NCI-H2171 treated with DMSO at 0.1 percent for 48 hours (cell line): ENCODE measurements at regions not wholly inside any gene's neighbourhood (a gene's known extent, or its start where the extent isn't known, plus 50 kb on each side); places are given as distances from the start of the nearest gene placed in this dataset.

ENCODE experiments used
- DNase-seq: peaks from one replicate; lab custom pipeline; 2025; lab: John Stamatoyannopoulos, UW

DNA sequence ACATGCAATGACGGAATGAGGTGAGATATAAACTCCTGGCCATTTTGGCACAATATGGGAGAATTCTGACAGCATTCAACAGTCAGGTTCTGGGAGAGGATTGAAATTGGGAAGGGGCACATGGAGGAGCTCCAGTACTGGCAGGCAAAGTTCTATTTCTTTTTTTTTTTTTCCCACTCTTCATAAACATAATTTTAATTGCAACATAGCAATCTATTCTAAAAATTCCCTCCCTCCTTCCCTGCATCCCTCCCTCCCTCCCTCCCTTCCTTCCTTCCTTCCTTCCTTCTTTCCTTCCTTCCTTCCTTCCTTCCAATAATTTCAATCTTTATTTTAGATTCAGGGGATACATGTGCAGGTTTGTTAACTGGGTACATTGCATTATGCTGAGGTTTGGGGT is 93.2 kb downstream of the PTCSC3 start:
- no peak for DNase-seq

DNA sequence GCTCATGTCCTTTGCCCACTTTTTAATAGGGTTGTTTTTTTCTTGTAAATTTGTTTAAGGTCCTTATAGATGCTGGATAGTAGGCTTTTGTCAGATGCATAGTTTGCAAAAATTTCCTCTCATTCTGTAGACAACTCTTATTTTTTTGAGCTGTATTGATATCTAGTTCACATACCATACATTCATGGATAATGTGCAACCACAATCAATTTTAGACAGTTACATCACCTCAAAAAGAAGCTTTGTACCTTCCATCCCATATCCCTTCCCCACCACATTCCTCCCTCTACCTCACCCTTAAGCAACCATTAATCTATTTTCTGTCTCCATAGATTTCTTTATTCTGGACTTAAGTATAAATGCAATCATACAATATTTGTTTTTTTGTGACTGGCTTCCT is 98.4 kb downstream of the PTCSC3 start:
- DNase-seq, result no peak

DNA sequence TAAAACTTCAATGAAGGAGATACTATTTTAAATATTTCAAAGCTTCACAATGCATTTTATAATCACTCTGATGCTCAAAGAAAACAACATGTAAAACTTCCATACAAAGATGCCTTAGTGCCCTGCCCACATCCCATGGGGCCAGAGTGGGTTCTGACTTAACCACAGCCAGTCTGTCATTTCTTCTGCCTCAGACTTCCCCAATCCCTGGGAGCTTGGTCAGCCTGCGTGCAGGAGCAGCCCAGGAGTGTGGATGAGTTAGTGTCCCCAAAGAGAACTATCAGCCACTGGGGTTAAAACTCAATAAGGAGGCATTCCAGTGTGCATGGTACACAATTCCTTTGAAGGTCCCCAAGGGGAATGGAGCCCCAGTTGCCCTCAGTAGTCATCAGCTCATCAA is 100.3 kb downstream of the PTCSC3 start:
- DNase-seq, result no peak

DNA sequence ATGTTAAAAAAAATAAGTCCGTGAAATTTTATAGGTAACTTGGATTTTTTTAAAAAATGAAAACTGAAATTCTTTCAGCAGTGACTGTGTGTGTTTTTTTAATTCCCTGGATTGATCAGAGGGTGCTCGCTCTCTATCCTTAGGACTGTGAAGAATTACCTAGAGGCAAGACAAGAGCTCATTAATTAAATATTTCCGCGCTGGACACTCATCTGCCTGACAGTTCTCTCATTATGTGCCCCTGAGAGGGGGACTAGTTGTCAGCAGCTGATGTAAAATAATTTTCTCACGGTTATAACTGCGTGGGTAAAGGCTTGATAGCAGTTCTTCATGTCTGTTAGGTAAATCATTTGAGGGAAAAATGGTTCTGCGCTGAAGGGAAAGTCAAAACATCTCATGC is 101.3 kb downstream of the PTCSC3 start:
- DNase-seq, result no peak

DNA sequence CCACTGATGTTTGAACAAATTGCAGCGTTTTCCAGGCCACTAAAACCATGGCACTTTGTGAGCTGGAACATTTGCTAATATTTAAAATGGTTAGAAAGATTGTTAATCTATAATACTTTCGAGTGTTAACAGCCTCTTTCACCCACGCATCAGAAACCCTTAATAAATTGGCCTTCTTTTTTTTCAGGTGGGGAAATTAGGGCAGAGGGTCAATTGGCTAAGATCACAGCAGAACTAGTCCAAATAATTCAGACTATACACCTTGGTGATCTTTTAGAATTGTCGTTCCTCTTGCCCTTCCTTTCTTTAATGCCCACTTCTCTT is 105.8 kb downstream of the PTCSC3 start:
- no peak for DNase-seq

DNA sequence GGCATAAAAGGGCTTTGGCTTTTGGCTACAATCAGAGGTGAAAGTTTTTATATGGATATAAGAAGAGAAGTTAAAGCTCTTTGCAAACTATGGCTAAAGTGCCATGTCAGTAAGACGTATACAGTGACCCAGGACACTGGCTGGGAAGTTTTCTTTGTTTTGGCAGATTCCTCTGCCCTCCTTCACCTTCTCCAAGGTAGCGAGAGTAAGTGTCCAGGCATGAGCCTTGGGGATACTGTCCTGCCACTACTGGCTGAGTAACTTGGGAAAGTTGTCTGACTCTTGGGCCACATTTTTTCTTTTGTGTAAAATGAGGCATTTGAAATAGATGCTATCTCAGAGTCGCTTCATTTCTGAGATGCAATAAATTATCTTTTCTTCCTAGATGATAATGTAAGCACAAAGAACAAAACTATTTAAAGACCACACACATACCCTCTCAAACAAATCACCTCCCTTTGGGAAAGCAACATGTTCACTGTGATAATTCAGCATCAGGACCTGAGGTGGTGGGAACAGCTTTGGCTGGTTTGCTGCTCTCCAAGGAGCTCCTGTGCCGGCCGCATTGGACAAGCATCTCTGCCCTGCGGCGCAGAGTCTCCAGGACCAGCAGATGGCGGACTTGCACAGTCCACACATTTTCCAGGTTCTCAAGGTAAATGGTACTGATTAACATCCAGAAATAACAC is 106.3 kb downstream of the PTCSC3 start:
- peak; percentile 61 for DNase-seq

DNA sequence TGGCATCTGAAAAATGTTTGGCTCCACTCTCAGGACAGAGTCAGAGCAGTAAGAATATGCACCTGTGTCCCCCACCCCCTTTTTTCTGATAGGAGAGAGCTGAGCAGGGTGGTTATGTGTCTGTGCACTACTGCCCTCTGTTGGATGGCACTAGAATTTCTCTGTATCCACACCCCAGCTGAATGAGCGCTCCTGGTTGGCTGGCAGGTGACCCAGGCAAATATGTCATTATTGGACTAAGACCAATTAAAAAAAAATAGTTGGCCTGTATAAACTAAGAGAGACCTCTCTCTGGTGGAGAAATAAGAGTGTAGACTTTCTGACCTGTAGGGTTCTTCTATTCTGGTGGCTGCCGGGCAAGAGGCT is 107.0 kb downstream of the PTCSC3 start:
- peak; percentile 63 for DNase-seq

DNA sequence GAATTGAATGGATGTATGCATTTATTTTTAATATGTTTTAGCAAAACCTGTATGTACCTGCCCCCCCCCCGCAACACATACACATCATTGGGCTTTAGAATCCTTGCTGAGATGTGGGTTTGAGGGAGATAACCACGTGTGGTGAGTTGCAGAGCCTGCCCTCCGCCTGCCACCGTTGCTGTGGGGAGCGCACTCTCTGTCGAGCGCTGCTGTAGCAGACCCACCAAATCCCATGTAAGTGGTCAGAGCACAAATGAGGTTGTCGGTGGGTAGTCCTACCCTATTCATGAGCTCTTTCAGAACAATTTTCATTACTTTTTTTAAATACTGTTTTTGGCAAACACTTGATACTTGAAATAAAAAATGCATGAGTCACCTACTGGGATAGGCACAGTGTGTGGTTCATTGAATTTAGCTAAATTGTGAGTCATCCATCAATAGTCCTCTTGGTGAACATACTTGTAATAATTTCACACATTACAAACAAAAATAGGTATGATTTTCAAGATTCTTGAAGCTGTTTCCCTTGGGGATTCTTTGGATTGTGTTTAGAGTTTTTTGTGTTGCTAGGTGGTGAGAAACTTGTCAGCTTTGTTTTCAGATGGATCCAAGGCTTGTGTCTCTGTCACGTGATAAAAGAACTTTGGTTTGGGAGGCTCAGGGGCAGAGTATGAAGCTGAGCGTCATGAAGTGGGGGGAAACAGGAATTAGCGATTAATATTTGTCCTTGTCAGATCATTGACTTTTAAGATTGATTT is 107.6 kb downstream of the PTCSC3 start:
- DNase-seq, result no peak

DNA sequence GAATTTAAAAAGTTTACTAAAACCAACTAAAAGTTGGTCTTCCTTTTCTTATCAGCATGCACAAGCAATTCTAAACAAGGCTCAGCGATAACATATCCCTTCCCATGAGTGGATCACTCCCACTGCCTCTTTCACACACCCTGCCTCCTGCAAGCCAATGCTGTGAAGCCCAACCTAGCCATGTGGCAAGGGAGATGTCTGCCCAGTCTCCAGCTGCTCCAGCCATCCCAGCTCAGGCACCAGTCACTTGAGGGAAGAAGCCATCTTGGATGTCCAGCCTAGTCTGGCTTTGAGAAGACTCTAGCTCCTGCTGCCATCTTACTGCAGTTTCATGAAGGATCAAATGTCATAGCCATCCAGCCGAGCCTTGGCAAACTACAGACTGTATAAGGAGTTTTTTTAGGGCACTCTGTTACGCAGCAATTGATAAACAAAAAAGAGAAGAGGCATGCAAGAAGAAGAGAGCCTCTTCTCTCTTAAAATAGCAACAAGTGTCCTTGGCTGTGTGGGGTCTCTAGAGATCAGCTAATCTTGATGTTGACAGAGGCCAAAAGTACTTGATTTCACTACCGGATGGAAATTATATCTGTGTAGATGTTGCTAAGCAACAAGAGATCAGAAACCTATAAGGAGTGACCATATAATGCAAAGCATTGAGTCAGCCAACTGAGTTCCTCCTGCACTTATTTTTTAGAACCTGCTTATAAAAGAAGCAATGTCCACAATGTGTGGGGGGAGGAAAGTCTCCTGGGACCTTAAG is 108.9 kb downstream of the PTCSC3 start:
- DNase-seq, result no peak

DNA sequence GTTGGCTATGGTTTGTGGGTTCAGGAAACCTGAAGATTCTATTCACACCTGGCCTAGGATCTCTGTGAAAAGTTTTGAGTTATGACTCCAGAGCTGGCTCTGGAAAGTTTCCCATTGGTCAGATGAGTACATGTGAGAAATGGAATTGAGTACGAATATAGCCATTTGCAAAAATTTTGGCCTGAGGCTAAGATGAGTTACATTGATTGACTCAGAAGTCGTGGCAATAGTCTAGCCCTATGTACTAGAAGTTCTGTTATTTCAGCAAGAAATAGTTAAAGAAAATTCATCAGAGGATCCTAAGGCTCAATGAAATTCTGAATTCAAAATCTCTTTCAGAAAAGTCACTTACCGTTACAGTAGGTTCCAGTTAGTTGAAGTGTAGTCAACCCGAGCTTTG is 109.9 kb downstream of the PTCSC3 start:
- DNase-seq, result no peak

DNA sequence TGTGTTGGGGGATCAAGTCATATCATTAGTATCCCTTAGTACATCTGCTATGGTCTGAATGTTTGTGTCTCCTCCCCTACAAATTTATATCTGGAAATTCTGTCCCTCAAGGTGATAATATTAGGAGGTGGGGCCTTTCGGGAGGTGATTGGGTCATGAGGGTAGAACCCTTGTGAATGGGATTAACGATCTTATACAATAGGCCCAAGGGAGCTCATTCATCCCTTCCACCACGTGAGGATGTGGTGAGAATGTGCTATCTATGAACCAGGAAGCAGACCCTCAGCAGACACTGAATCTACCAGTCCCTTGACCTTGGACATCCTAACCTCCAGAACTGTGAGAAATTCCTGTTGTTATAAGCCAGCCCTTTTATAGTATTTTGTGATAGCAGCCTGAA is 110.7 kb downstream of the PTCSC3 start:
- no peak for DNase-seq

DNA sequence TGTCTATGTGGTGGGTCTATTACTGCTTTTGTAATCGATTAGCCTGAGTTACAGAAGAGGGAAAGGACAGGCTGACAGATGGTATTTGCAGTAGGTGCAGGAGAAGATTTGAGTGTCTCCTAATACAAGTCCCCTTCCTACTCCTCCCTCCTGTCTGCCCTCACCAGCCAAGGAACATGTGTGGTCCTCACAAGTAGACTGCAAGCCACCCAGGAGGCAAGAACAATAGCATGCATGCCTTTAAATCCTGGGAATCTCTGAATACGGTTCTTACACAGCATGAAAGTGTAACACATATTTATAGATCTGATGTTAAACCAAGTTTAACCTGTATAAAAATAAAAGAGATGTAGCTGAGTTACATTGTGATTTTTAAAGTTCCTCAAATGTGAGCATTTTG is 117.0 kb downstream of the PTCSC3 start:
- no peak for DNase-seq

DNA sequence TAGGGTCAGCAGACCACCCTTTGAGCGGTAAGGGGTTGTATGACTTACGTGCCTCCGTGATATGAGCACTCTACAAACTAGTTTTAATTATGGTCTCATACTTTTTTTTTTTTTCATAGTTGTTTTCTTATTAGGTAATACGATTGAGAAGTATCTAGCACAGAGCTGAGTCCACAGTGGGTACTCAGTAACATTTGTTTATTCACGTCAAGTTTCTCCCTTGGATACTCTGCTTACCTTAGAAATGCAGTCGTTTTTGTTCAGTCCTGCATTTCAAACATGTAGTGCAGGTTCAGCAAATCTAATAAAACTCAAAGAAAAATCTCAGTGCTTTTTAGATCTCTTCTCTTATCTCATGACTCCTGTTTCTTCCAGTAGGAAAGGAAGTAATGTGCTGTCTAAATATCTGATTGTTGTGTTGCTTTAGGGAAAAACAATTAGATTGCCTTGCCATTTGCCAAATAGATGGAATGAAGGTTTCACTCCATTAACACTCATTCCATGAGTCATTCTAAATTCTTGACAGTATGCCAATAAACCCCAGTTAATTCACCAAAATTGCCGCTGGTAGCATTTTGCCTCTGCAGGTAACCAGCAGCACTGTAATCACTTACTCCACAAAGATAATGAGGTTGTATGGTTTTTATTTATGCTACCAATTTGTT is 118.9 kb downstream of the PTCSC3 start:
- no peak for DNase-seq

DNA sequence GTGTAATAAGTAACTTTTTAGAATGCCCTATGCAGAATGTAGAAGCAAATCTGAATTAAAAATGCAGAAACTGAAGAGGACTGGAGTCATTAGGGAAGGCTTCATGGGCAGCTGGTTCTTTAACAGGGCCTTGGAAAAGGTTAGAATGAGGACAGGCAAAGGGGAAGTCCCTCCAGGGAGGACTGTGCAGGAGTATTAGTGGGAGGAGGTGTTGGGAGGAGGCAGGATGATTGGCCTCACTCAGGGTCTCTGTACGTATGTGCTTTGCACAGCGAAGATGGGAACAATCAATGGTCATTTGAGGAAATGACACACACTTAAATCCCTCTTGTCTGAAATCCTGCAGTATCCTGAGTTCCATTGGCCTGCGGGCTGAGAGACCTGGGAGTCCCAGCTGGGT is 119.7 kb downstream of the PTCSC3 start:
- no peak for DNase-seq

DNA sequence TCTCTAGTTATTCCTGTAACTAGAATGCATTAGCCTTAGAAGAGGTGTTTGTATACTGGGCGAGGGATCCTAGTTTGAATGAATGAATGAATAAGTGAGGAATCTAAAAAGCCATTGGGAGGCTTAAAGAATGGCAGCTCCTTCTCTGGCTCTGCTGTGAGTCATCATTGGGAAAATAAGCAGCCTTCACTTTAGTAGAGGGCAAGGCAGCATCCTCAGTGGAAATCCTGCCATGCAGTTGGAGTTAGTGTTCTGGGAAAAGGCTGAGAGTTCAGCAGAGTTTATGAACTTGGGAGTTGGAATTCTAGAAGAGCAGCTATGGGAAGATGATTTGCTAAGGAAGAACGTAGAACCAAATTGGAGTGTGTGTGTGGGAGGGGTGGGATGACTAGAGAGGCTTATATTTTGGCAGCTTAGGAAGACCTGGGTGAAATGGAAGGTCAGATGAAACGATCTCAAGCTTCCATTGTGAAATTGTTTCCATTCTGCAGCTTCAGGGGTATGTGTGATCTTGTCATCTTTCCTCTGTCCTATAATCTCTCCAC is 120.8 kb downstream of the PTCSC3 start:
- DNase-seq, result no peak

DNA sequence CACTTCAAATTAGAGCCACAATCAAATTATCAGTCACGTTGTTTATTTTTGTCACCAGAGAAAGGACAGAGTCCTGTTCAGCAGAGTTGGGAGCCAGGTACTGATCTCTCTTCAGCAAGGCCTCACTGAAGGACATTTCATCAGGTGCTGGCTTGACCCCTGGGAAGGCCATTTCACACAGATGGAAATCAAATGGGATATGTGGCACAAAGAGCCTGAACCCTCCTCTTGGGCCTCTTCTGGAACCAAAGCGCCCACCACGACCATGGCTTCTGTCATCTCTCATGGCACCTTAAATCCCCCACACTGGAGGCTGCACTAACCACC is 121.5 kb downstream of the PTCSC3 start:
- DNase-seq, result no peak

DNA sequence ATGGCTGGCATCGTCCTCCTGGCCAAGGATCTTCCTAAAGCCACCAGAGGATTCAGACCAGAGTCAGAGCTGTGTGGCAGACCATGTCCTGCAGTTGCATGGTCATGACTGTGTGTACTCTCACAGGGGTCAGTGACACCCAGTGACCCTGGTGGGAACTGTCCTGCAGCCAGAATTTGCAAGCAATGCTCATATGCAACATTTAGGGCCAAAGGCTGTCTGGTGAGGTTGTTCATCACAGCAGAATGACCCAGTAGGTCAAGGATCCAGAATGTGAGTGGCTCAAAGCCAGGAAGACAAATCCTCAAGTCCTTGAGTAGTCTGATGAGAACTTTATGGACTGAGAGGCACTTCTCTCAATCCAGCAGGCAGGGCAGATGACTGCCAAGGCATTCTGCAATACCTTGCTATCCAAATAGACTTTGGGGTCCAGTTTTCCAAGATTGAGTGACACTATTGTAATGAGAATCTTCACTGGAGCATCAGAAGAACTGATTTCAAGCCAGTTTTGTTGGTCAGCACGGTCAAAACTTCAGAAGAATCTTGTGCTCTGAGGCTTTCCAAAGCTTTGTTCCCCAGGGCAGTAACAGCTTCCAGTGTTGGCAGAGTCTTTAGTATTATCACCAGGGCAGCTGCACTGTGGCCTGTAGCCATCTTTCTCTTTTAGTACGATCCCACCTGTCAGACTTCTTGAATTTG is 122.0 kb downstream of the PTCSC3 start:
- DNase-seq, result no peak

DNA sequence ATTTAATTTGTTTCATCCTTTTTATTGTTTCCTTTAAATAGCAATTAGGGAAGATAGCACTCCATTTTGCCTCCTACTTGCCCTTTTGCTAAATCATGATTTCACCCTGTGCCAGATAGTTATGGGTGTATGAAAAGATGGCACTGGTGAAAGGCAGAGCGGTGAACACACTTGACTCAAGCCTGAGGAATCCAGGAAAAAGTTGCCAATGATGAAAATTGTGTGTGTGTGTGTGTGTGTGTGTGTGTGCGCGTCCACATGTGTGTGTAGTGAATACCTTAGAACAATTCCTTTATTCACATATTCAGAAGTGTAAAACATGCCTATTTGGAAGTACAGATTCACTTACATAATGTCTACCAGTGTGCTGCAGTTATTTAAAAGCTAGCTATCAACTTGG is 123.8 kb downstream of the PTCSC3 start:
- no peak for DNase-seq

DNA sequence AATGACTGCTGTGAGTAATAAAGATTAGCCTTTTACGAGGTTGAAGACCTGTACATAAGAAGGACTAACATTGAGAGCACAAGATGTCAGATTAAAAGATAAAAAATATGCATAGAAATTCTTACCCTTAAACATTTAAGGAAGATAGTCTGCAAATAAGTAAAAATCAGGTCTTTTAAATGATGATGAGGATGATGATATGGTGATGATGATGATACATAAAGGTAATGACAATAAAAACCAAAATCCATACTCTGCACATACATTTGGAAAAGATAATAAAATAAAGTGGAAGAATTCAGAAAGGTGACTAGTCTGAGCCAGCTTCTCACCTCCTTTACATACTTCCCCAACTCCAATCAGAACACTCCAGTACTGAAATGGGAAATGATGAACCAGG is 124.5 kb downstream of the PTCSC3 start:
- no peak for DNase-seq

DNA sequence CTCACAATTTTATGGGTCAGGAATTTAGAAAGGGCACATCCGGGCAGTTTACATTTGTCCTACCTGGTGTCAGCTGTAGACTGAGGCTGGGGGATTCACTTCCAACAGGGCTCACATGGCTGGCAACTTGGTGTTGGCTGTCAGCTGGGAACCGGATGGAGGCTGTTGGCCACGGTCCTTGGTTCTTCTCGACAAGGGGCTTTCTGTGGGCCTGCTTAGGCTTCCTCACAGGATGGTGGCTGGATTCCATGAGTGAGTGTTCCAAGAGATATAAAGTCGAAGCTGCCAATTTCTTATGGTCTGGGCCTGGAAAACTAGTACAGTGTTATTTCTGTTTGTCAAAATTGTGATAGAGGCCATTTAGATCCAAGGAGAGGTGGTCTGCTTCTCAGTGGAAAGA is 127.9 kb downstream of the PTCSC3 start:
- no peak for DNase-seq

DNA sequence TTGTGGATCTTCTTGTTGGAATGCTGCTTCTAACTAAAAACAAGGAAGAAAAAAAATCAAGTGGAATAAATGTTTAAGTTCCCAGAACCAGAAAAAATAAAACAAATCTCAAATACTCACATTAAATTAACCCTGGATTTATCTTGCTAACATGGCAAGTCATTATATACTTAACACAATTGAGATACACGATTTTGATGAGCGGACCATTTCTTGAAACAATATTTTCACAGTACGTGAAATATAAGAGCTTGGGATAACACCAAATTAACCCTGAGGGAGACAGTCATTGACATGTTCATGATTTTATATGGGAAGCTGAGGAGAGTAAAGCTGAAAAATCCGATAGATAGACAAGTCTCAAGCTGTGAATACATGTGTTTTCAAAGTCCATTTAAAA is 128.6 kb downstream of the PTCSC3 start:
- DNase-seq, result no peak

DNA sequence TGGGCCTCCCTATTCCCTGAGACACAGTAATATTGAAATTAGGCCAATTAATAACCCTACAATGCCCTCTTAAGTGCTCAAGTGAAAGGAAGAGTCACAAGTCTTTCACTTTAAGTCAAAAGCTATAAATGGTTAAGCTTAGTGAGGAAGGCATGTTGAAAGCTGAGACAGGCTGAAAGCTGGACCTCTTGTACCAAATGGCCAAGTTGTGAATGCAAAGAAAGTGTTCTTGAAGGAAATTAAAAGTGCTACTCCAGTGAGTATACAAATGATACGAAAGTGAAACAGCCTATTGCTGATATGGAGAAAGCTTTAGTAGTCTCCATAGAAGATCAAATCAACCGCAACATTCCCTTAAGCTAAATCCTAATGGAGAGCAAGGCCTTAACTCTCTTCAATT is 140.8 kb downstream of the PTCSC3 start:
- no peak for DNase-seq
